GM21576 (cell line): ENCODE measurements at regions not wholly inside any gene's neighbourhood (a gene's known extent, or its start where the extent isn't known, plus 50 kb on each side); places are given as distances from the start of the nearest gene placed in this dataset.
"Not testable (repeated sequence)": the region's sequence is repeated elsewhere in the genome, so short reads cannot be mapped to it uniquely, and the experiment has no call there.

Experiments used
- ATAC-seq: cut with Tn5 transposase; IDR thresholded peaks from one replicate; pipeline ENCODE4 v1.9.1; 2021; ENCODE audit warnings: mild to moderate bottlenecking, moderate library complexity; ENCODE audit not compliant: unreplicated experiment

GRCh38 chr3:3902161-3902560, 102.9 kb downstream of the LRRN1 start:
- no peak for ATAC-seq

GRCh38 chr3:3906171-3906570, 106.9 kb downstream of the LRRN1 start:
- ATAC-seq: no peak

GRCh38 chr3:3907023-3907422, 107.8 kb downstream of the LRRN1 start:
- ATAC-seq: no peak

- no peak for ATAC-seq
Measured at GRCh38 chr3:3918763-3919162, 119.5 kb downstream of the LRRN1 start.

GRCh38 chr3:3919316-3919715, 120.1 kb downstream of the LRRN1 start:
- ATAC-seq: no peak

- ATAC-seq: no peak
Measured at GRCh38 chr3:3923619-3924018, 124.4 kb downstream of the LRRN1 start.

GRCh38 chr3:3927198-3927597, 128.0 kb downstream of the LRRN1 start:
- no peak for ATAC-seq

- no peak for ATAC-seq
Measured at GRCh38 chr3:3927965-3928364, 128.7 kb downstream of the LRRN1 start.

GRCh38 chr3:3941380-3941779, 142.1 kb downstream of the LRRN1 start:
- not testable (repeated sequence) for ATAC-seq

- no peak for ATAC-seq
Measured at GRCh38 chr3:3951071-3951470, 151.8 kb downstream of the LRRN1 start.

- no peak for ATAC-seq
Measured at GRCh38 chr3:3951501-3951900, 152.3 kb downstream of the LRRN1 start.

GRCh38 chr3:3962867-3963266, 163.6 kb downstream of the LRRN1 start:
- ATAC-seq: not testable (repeated sequence)

GRCh38 chr3:3984053-3984452, 184.8 kb downstream of the LRRN1 start:
- no peak for ATAC-seq

GRCh38 chr3:3991598-3991997, 192.4 kb downstream of the LRRN1 start:
- ATAC-seq: no peak

- no peak for ATAC-seq
Measured at GRCh38 chr3:3992312-3992874, 193.2 kb downstream of the LRRN1 start.

GRCh38 chr3:3998140-3998922, 199.1 kb downstream of the LRRN1 start:
- ATAC-seq: peak; percentile 83

GRCh38 chr3:3999340-3999739, 200.1 kb downstream of the LRRN1 start:
- ATAC-seq: not testable (repeated sequence)

- no peak for ATAC-seq
Measured at GRCh38 chr3:4001976-4002375, 202.7 kb downstream of the LRRN1 start.

GRCh38 chr3:4006288-4006687, 207.1 kb downstream of the LRRN1 start:
- no peak for ATAC-seq

GRCh38 chr3:4008205-4008604, 209.0 kb downstream of the LRRN1 start:
- no peak for ATAC-seq

- ATAC-seq: no peak
Measured at GRCh38 chr3:4011166-4011565, 211.9 kb downstream of the LRRN1 start.

- no peak for ATAC-seq
Measured at GRCh38 chr3:4015426-4015825, 216.2 kb downstream of the LRRN1 start.

- no peak for ATAC-seq
Measured at GRCh38 chr3:4019501-4019900, 220.3 kb downstream of the LRRN1 start.
